GM19438 (cell line): ENCODE measurements at regions not wholly inside any gene's neighbourhood (a gene's known extent, or its start where the extent isn't known, plus 50 kb on each side); places are given as distances from the start of the nearest gene placed in this dataset.
A peak's percentile ranks its signal among the peaks of the same experiment; 100 is the strongest.

Experiments
- ATAC-seq: cut with Tn5 transposase; IDR thresholded peaks from one replicate; pipeline ENCODE4 v1.9.1; 2021; ENCODE audit warnings: low read depth; ENCODE audit not compliant: unreplicated experiment

- ATAC-seq = no peak
Measured at GRCh38 chr6:21840428-21840827, 246.9 kb downstream of the SOX4 start.

GRCh38 chr6:21842875-21843645 is 249.5 kb downstream of the SOX4 start:
- ATAC-seq = no peak

GRCh38 chr6:21844120-21844917 is 250.8 kb downstream of the SOX4 start:
- no peak for ATAC-seq

DNA sequence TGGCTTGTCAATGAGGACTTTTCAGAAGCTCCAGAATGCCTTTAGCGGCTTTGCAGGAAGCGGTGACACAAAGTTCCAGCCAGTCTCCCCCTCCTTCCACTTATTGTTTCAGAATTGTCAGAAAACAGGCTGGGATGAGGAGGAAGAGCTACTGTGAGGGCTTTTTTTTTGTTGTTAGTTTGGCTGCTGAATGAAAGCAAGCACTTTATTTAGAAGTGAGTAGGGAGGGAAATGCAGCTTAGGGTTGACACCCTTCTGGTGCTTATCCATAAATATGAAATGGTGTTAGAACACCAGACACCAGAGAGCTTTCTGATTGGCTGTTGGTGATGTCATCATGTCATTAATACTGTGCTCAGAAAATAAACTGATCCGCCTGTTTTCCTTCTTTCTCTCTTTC is 251.5 kb downstream of the SOX4 start:
- ATAC-seq = no peak

DNA sequence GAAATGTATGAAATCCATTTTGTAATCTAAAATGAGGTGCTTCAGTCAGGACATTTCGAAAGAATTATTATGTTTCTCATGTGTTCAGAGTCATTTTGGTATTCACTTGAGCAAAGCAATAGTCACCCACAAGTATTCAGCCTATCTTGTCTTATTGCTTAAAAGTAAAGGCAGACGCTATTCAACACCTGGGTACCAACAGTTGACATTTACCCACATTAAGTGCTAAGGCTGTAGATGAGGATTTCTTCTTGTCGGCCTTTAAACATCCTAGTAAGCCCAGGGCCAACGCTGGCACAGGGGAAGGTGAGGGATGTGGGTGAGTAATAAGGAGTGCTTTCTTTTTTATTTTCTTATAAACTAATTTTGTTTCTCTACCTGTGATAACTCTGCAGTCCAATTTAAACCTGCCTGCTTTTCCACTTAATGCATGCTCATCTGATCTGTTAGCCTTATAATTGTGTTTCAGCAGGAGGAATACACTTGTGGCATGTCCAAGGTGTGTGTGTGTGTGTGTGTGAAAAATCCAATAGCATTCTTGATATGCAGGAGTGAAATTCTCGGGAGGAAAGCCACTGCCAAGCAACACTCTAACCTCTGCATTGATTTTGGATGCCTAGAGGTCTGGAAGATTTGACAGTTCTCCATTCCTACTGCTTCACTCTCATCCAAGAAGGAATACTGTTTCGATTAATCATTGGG is 252.0 kb downstream of the SOX4 start:
- ATAC-seq = no peak

- ATAC-seq = peak; percentile 73
Measured at GRCh38 chr6:21846541-21847451, 253.2 kb downstream of the SOX4 start.

GRCh38 chr6:21847711-21848480 is 254.3 kb downstream of the SOX4 start:
- ATAC-seq = no peak

DNA sequence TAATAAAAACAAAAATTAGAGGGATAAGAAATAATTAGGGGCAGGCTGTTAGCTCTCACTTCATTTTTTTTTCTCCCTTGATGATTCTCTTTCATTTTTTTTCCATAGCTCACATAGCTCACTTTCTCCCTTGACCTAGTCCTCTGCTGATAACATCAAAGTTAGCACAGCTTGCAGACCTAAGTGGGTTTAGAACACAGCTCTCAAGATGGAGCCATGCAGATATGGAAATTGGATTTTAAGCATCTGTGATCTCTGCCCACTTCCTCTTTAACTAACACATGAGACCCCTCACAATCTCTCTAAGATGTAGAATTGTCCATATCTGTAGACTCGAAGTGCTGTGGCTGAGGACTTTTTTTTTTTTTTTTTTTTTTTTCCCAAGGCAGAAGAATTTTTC is 257.1 kb downstream of the SOX4 start:
- ATAC-seq = no peak

DNA sequence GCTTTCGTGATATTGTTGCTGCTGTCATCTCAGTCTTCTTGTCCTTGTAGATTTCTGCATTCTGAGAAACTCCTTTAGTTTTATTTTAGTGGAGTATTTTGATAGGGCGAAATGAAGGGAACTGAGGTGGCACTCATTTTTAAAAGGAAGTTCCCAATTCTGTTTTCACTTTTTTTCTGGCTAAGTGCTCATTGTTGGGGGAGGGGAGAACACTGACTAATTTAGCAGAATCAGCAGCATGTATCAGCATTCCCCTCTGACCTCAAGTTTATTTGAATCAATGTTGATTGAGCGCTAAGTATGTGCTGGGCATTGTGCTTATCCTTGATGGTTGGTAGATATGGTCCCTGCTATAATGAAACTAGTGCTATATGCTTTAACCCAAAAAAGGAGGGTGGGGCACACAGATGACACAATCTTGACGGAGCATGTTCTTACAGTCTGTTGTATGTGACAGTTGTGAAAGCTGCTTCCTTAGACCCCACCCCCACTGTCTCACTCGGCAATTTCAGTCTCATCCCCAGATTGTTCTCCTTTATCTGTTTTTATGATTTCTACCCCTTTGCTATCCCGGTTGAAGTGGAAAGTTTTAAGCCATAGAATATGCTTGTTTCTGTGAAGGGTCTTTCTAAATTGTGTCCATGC is 262.4 kb downstream of the SOX4 start:
- ATAC-seq = no peak

- ATAC-seq = no peak
Measured at GRCh38 chr6:21856456-21856825, 262.9 kb downstream of the SOX4 start.

GRCh38 chr6:21856844-21857243 is 263.3 kb downstream of the SOX4 start:
- ATAC-seq = no peak

DNA sequence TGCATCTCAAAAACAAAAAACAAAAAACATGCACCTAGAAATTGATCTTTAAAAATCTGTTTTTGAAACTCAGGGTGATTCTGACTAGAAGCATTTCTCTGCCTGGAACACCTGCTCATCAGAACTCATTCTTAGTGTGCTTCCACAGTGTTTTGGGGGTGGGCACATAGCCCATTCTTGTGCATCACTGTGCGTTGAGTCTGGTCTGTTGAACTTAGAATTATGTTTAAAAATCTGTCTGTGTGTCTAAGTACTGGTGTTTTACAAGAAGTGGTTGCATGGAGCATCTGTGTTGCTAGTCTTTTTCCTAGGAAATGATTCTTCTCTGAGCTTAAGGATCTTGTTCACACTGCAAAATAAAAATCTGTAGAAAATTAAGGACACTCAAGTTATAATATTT is 264.5 kb downstream of the SOX4 start:
- no peak for ATAC-seq

- ATAC-seq = no peak
Measured at GRCh38 chr6:21859193-21859735, 265.7 kb downstream of the SOX4 start.

GRCh38 chr6:21861942-21862341 is 268.4 kb downstream of the SOX4 start:
- no peak for ATAC-seq

GRCh38 chr6:21864206-21864605 is 270.7 kb downstream of the SOX4 start:
- no peak for ATAC-seq

DNA sequence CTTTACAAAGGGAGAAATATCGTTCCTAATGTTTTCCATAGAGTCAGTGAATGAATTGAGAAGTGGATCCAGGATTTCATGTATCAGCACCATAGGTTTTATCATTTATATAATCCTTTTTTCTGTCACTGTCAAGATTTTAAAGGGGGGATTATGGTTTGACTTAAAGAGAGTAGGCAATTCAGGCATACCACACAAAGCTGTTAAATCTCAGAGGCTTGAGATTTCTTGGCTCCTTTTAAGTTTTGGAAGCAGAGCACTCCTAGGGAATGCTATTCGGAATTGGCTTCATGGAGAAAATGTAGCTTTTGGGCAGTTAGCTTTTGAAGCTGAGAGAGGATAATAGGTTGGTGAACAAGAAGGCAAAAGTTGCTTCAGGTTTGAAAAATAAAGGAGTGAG is 274.7 kb downstream of the SOX4 start:
- ATAC-seq = no peak

- no peak for ATAC-seq
Measured at GRCh38 chr6:21869085-21869771, 275.7 kb downstream of the SOX4 start.

GRCh38 chr6:21870076-21870730 is 276.7 kb downstream of the SOX4 start:
- ATAC-seq = no peak
